ENCODE measurements at regions not wholly inside any gene's neighbourhood (a gene's known extent, or its start where the extent isn't known, plus 50 kb on each side); places are given as distances from the start of the nearest gene placed in this dataset.

GRCh38 chr20:18971121-18971520, 157.5 kb downstream of the SCP2D1 start:
- no peak for DNase-seq (ENCODE audit: low read depth in 2 of 2)

DNA sequence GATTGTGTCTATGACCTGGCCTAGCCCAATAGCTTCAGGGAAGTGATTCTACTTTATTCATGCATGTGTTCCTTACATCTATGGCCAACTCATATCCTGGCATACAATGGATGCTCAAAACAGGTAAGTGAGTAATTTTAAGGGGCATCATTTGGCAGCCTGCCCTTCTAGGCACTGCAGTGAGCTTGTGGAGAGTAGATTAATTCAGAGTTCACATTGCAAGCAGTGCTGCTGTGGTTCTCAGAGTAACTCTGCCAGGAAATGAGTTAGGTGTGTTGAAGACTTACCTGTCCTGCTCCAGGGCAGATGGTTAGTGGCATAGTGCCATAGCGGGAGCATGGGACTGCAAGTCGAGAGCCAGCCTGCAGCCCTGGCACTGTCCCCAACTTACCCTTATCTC, 158.0 kb downstream of the SCP2D1 start:
- no peak for DNase-seq (ENCODE audit: low read depth in 2 of 2)

GRCh38 chr20:18972251-18972876, 158.8 kb downstream of the SCP2D1 start:
- DNase-seq (ENCODE audit: low read depth in 2 of 2): no peak

DNA sequence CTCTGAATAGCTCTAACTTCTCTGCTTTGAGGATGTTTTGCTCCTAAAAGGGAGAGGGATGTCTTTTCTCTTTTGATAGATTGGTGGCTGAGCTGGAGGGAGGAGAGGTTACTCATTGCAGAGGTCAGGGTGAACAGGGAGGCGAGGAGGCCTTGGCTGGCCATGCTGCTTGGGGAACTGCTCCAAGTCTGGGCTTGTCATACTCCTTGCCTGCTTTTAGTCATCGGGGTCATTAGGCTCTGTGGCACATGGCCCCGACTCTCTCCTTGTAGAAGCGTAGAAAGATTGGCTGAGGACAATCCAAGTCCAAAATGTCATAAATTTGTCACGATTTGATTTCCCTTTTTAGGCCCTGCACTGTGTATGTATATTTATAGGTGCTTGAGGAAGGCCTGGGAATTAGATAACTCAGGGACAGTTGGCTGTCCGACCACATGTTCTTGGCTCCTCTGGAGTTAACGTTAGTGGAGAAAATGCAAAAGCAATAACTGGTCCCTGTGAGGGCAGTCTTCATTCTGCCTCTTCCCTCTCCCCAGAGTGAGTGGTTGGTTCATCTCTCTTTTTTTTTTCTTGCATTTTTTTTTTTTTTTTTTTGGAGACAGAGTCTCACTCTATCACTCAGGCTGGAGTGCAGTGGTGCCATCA, 160.1 kb downstream of the SCP2D1 start:
- DNase-seq (ENCODE audit: low read depth in 2 of 2): no peak

DNA sequence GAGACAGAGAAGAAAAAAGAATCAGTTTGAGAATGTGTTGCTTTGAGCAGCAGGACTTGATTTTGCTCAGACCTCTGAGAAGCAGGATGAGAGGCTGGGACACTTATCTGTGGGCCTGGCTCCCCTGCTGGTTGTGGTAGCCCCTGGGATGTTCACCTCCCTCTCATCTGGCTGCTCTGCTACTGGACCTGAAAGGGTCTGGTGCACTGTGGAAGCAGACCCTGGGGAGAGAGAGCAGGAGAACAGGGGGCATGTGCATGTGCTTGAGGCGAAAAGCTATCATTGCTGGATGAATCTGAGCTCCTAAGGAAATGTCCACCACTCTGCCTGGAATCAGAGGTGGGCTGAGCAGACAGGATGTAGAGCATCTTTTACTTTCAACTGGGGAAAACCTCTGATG, 161.1 kb downstream of the SCP2D1 start:
- DNase-seq (ENCODE audit: low read depth in 2 of 2): no peak

GRCh38 chr20:18977441-18977840, 163.9 kb downstream of the SCP2D1 start:
- no peak for DNase-seq (ENCODE audit: low read depth in 2 of 2)

DNA sequence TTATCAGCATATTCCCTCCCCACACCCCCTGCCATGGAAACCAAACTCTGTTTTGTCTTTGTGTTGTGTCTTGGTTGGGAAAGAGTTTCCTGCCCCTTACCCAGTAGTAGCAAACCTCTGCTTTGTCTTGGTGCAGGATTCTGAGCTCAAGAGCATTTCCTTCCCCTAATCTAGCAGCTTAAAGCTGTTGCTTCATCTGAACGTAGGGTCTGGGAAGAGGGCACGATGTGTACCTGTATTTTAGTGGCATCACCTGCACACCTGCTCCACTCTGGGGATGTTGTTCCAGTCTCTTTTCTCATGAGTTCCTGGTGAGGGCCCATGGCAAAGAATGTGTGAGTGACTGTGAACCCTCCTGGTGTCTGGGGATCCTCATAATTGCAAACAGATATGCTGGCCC, 164.7 kb downstream of the SCP2D1 start:
- DNase-seq (ENCODE audit: low read depth in 2 of 2): no peak

GRCh38 chr20:18979132-18979531, 165.5 kb downstream of the SCP2D1 start:
- no peak for DNase-seq (ENCODE audit: low read depth in 2 of 2)

- DNase-seq (ENCODE audit: low read depth in 2 of 2): no peak
Measured at GRCh38 chr20:18981962-18982539, 168.5 kb downstream of the SCP2D1 start.

DNA sequence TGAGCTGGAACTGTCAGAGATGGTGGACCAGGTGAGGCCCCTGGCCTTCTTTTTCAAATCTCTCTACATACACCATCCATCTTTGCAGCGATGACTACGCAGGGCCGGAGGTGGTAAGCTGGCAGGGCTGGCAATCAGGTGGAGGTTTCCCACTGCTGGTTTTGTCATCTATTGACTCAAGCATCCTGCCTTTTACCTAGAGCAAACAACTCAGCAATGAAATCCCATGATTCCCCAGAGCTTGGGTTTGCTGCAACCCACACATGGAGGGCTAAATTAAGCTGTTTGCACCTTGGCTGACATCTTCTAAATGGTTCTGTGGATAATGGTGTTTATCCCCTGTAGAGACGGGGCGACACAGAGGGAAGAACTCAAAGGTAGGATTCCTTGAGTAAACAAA, 170.2 kb downstream of the SCP2D1 start:
- no peak for DNase-seq (ENCODE audit: low read depth in 2 of 2)

GRCh38 chr20:18984238-18985200, 170.9 kb downstream of the SCP2D1 start:
- no peak for DNase-seq (ENCODE audit: low read depth in 2 of 2)

- no peak for DNase-seq (ENCODE audit: low read depth in 2 of 2)
Measured at GRCh38 chr20:18985551-18985950, 172.0 kb downstream of the SCP2D1 start.

DNA sequence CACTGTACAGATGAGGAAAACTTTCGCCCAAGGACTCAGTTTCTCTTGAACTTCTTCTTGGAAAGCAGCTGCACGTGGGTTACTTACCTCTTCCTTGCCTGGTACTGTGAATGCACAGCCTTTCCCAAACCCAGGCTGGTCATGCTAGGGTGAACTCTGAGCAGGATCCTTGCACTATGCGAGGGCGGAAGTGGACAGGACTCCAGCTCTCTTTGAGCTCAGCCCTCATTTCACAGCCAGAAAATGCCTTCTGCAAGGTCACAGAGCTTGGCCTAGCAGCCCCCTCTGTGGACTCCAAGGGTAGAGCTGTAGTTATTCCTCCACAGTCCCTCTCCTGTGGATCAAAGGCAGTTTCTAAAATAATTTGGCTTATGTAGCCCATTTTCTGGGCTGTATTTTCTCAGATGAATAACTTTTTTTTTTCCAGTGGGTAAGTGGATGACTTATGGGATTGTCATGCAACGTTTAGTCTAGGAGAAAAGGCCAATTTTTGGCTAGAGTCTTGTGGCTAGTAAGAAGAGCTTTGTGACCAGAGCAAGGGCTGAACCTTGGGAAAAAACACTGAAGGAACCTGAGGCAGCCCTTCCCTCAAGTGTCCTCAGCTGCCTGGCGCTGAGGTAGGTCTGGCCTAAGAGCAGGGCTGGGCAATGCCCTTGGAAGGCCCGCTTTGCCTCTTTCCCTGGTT, 172.7 kb downstream of the SCP2D1 start:
- DNase-seq (ENCODE audit: low read depth in 2 of 2): no peak

DNA sequence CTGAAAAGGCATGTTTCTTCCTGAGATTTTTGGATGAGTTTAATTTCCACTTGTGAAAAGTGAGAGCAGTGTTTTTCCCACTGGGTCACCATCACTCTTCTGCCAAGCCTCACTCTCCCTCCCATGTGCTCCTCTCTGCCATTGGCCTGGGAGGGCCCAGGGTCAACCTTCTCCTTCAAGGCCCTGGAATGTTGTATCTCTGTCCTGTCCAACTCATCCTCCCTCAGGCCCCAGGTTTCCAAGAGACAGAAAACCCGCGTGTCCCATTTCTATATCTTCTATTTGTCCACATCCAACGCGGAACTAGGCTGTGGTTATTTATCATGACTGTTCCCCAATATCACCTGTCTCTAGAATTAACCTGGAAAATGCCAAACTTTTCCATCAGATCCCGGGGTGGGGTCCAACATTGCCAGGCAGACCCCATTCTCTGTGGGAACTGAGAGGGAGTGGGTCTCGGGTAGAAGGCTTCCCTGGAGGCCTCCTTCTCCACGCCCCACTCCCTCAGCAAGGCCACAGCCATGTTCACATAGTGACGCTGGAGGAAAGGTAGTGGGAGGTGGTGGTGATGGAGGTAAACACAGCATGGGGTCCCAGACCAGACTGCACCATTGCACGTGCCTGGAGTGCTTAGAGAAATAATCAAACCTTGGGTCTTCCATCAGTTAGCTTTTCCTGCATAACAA, 173.5 kb downstream of the SCP2D1 start:
- DNase-seq (ENCODE audit: low read depth in 2 of 2): no peak

- no peak for DNase-seq (ENCODE audit: low read depth in 2 of 2)
Measured at GRCh38 chr20:18987781-18988360, 174.3 kb downstream of the SCP2D1 start.

DNA sequence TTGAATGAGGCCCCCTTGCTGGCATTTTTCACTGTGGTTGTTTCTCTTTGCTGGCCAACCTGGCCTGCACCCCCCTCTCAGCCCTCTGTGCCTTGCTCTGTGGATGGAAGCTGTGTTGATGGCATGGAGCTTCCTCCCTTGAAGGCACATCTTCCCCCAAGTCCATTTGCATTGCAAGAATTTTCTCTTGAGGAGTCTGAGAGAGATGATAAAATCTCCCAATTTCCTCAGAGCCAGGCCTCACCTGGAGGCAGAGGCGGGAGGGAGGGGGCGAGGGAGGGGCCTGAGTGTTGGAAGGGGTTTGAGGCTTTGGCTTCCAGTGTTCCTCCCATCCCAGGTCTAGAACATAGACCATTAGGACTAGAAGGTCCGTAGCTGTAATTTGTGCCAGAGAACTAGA, 175.1 kb downstream of the SCP2D1 start:
- no peak for DNase-seq (ENCODE audit: low read depth in 2 of 2)

- DNase-seq (ENCODE audit: low read depth in 2 of 2): no peak
Measured at GRCh38 chr20:18989736-18990474, 176.3 kb downstream of the SCP2D1 start.

- DNase-seq (ENCODE audit: low read depth in 2 of 2): no peak
Measured at GRCh38 chr20:18991012-18991411, 177.4 kb downstream of the SCP2D1 start.

GRCh38 chr20:18992418-18992817, 178.8 kb downstream of the SCP2D1 start:
- DNase-seq (ENCODE audit: low read depth in 2 of 2): no peak

DNA sequence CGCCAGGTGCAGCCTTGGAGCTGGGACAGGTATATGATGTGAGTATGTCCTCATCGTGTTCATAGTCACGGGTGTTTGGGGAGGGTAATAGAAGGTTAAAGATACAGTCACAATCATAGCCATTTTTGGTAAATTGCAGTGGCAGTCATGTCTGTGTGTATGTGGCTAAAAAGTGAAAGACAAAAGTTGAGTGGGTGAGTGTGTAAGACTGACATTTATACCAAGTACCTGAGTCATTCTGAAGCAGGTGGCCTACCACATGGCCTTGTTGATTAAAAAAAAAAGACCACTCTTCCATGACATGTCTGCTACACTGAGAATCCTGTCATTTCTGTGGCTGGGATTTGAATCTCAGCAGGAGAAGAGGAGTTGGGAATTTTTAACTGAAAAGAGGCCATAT, 181.9 kb downstream of the SCP2D1 start:
- no peak for DNase-seq (ENCODE audit: low read depth in 2 of 2)

Measured in lung microvascular endothelial cell (primary cell).